NCI-H524 (cell line): ENCODE measurements at regions not wholly inside any gene's neighbourhood (a gene's known extent, or its start where the extent isn't known, plus 50 kb on each side); places are given as distances from the start of the nearest gene placed in this dataset.
A peak's percentile ranks its signal among the peaks of the same experiment; 100 is the strongest.

Experiments
- DNase-seq, 2 experiments: peaks; one replicate each; lab custom pipeline; 2025; lab: John Stamatoyannopoulos, UW

- DNase-seq, result no peak
These were observed 226.7 kb upstream of the MCTP2 start for GRCh38 chr15:94004697-94005096.

DNA sequence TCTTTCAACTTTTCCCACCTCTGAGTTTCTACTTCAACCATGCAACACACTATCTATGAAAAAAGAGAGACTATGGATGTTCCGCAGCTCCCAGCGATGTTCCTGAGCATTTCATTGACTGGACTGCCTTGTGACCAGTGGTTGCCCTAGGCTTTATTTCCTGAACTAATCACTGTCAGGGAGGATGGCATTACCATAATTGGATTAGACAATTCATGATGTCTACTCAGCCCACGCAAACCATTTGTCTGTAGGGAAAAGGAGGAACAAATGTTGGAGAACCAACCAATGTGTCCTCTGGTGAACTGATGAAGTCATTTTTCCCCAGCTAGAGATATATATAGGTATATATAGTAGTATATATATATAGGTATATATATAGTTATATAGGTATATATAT, 229.3 kb upstream of the MCTP2 start:
- peak in 1 of 2 experiments; percentile 15 for DNase-seq

- no peak for DNase-seq
These were observed 230.0 kb upstream of the MCTP2 start for GRCh38 chr15:94001255-94001801.

GRCh38 chr15:94000606-94001005, 230.8 kb upstream of the MCTP2 start:
- no peak for DNase-seq

DNA sequence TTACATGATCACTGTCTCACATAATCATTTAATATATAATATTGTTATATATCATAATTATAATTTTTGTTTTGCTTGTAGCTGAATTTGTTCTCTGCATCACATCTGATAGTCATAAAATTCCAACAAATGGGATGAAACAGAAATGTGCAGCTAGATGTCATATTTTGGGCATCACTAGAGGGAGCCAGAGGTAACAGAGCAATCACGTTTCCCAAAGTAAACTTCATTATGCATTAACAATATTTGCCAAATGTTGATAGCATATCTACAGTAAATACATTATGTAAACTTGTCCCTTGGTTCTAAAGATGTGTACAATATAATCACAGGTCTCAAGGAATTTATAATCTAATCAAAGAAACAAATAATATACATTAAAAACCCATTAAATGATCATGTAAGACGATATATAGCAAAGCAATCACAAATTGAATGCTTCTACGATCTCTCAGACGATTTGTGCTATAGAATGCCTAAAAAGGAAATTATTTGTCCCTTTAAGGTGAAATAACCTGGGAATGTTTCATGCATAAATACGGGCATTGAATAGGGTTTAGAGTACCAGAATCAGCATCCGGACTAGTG, 234.2 kb upstream of the MCTP2 start:
- peak in 1 of 2 experiments; percentile 25 for DNase-seq

DNA sequence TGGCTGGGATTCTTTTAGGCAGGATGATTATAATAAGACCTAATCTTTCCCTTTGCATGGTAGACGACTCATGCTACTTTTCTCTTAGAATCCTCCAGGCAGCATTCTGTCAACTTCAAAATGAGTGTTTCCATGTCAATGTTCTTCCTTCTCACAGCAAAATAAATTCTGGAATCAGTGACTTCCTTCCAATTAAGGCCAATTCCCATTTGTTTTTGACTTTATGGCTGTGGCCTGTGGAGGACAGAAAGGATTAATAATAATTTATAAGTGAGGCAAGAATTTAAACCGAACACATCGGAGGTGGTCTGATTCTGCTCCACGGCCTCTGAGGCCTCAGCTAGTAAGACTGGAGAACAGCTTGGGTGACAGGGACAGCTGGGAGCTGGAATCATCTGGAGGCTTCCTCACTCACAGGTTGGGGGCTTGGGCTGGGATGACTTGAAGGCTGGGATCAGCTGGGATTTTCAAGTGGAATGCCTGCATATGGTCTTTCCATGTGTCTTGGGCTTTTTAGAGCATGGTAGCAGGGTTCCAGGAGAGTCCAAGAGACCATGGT, 241.8 kb upstream of the MCTP2 start:
- peak in 1 of 2 experiments; percentile 46 for DNase-seq

DNA sequence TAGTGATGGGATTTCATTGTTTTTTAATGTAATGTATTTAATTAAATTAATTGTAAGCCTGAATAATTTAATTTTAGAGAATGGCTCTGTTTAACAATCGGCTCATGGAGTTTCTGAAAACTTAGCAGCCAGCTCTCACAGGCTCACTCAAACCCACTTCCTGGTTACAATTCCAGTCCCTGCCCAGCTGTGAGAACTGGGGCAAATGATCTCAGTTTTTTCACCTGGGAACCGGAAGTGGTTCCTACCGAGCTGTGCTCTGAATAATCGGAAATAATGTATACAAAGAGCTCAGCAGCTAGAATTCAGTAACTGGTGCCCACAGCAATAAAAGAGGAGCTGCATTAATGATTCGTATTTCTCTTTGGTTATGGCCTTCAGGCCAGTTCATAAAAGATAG, 244.3 kb upstream of the MCTP2 start:
- DNase-seq, result no peak

GRCh38 chr15:93986400-93986984, 244.9 kb upstream of the MCTP2 start:
- DNase-seq, result no peak

GRCh38 chr15:93985925-93986324, 245.4 kb upstream of the MCTP2 start:
- no peak for DNase-seq

- DNase-seq, result peak in 1 of 2 experiments; percentile 8
These were observed 246.2 kb upstream of the MCTP2 start for GRCh38 chr15:93985176-93985575.

GRCh38 chr15:93983526-93983925, 247.8 kb upstream of the MCTP2 start:
- DNase-seq, result no peak

- DNase-seq, result no peak
These were observed 249.1 kb upstream of the MCTP2 start for GRCh38 chr15:93982226-93982727.

GRCh38 chr15:93981706-93982105, 249.7 kb upstream of the MCTP2 start:
- no peak for DNase-seq

GRCh38 chr15:93980261-93980911, 251.0 kb upstream of the MCTP2 start:
- no peak for DNase-seq

DNA sequence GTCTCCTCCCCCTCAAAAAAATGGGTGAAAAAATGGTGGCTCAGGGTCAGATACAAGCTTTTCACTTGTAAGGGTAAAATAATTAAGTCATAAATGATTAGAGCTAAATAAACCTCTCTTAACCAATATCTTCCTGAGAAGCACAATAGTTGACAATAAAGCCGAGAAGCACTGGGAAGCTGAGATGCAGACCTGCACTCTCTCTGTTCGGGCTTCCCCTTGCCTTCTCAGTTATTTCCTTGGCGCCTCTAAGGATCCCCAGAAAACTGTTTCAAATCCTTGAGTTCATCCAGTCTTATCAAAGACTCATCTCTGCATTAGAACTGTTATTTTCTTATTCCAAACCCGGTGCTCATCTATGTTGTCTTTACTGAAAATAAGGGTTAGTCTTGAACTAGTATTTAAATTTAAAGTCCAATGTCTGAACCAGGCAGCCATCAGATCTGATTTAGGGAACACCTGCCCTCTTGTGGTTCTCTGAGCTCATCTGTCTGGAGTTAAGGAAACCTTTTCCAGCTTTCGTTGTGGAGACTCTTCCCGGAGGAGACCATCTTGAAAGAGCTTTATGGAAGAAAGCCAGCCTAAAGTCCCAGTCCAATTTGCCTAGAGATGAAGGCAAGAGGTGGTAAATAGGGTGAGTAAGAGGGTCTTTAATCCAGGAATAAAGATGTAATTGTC, 256.4 kb upstream of the MCTP2 start:
- peak; percentile 48 to 78 for DNase-seq

DNA sequence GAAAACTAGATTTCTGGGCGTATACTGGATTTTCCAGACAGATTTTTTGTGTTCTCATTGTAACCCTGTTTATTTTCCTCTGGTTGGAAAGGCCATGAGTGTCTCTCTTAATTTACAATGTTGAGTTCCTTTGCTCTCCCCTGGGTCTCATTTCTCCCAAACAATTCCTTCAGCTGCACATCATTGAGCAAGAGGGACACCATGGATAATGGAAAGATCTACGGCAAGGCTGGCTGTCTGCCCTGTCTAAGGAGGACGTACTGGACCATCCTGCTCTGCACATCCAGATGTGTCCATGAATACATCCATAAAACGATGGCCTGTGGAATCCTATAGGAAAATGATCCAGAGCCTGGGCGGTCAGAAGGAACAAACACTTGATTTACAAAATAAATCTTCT, 258.1 kb upstream of the MCTP2 start:
- no peak for DNase-seq

- DNase-seq, result no peak
These were observed 262.6 kb upstream of the MCTP2 start for GRCh38 chr15:93968773-93969172.

GRCh38 chr15:93965304-93965908, 266.0 kb upstream of the MCTP2 start:
- DNase-seq, result no peak

DNA sequence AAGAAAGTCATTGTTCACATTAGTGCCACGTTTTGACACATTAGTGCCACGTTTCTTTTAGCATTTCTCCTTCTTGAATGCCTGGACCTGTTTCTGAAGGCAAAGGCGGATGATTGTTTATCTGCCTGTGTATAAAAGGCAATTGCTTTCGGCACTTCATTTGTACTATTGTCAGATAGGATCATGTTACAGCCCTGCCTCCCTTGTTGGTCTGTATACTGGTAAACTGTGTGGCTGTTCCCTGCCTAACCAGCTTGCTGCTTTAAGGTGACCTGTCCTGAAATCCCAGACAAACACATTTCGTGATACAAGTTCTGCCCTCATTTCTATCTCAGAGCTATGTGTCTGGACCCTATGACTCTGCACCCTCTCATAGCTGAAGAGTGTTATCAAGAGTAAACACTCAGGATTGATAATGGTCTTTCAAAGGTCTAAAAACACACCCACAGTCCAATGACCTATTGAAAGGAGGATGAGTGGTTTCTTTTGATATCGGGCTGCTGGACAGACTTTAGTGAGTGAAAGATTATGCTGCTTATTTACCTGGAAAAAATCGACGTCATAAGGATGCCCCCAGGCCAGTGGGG, 276.3 kb upstream of the MCTP2 start:
- DNase-seq, result no peak

- DNase-seq, result peak; percentile 44 to 78
These were observed 282.6 kb upstream of the MCTP2 start for GRCh38 chr15:93948726-93949125.

GRCh38 chr15:93943586-93943985, 287.8 kb upstream of the MCTP2 start:
- DNase-seq, result peak in 1 of 2 experiments; percentile 12
